ENCODE measurements at regions not wholly inside any gene's neighbourhood (a gene's known extent, or its start where the extent isn't known, plus 50 kb on each side); places are given as distances from the start of the nearest gene placed in this dataset.

DNA sequence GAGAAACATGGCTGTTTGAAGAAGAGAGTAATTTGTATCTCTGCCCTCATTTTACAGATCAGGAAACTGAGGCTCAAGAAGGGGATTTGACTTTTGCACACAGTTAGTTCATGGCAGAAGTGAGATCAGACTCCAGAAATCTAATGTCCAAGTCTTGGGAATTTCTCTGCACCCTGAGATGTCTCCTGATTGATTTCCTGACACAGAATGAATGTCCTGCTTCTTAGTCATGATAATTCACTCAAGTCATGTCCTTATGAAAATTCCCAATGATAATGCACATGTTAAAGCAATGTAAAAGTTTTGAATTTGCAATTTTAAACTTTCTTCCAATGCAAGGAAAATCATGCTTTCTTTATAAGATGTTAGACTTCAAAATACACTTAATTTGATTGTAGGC, 105.9 kb downstream of the ACKR3 start:
- TF ChIP-seq GABPA (IDR thresholded peaks at IDR 0.05; ENCODE audit: low read depth, low read length) (no peak), GABPA (CRISPR knock-in tag; IDR thresholded peaks at IDR 0.05; ENCODE audit: low read depth) (no peak), CHD2 (IDR thresholded peaks at IDR 0.05; ENCODE audit: low read depth, low read length) (no peak), ZNF431 (CRISPR knock-in tag; IDR thresholded peaks at IDR 0.05; ENCODE audit: borderline replicate concordance, low read depth) (no peak), SMC3 (IDR thresholded peaks at IDR 0.05; ENCODE audit: low read length) (no peak), ZNF547 (CRISPR knock-in tag; IDR thresholded peaks at IDR 0.05) (no peak)
- TF ChIP-seq, protein P1, sequence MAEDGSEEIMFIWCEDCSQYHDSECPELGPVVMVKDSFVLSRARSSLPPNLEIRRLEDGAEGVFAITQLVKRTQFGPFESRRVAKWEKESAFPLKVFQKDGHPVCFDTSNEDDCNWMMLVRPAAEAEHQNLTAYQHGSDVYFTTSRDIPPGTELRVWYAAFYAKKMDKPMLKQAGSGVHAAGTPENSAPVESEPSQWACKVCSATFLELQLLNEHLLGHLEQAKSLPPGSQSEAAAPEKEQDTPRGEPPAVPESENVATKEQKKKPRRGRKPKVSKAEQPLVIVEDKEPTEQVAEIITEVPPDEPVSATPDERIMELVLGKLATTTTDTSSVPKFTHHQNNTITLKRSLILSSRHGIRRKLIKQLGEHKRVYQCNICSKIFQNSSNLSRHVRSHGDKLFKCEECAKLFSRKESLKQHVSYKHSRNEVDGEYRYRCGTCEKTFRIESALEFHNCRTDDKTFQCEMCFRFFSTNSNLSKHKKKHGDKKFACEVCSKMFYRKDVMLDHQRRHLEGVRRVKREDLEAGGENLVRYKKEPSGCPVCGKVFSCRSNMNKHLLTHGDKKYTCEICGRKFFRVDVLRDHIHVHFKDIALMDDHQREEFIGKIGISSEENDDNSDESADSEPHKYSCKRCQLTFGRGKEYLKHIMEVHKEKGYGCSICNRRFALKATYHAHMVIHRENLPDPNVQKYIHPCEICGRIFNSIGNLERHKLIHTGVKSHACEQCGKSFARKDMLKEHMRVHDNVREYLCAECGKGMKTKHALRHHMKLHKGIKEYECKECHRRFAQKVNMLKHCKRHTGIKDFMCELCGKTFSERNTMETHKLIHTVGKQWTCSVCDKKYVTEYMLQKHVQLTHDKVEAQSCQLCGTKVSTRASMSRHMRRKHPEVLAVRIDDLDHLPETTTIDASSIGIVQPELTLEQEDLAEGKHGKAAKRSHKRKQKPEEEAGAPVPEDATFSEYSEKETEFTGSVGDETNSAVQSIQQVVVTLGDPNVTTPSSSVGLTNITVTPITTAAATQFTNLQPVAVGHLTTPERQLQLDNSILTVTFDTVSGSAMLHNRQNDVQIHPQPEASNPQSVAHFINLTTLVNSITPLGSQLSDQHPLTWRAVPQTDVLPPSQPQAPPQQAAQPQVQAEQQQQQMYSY (CRISPR knock-in tag; IDR thresholded peaks at IDR 0.05): no peak
- TF ChIP-seq, protein P2, sequence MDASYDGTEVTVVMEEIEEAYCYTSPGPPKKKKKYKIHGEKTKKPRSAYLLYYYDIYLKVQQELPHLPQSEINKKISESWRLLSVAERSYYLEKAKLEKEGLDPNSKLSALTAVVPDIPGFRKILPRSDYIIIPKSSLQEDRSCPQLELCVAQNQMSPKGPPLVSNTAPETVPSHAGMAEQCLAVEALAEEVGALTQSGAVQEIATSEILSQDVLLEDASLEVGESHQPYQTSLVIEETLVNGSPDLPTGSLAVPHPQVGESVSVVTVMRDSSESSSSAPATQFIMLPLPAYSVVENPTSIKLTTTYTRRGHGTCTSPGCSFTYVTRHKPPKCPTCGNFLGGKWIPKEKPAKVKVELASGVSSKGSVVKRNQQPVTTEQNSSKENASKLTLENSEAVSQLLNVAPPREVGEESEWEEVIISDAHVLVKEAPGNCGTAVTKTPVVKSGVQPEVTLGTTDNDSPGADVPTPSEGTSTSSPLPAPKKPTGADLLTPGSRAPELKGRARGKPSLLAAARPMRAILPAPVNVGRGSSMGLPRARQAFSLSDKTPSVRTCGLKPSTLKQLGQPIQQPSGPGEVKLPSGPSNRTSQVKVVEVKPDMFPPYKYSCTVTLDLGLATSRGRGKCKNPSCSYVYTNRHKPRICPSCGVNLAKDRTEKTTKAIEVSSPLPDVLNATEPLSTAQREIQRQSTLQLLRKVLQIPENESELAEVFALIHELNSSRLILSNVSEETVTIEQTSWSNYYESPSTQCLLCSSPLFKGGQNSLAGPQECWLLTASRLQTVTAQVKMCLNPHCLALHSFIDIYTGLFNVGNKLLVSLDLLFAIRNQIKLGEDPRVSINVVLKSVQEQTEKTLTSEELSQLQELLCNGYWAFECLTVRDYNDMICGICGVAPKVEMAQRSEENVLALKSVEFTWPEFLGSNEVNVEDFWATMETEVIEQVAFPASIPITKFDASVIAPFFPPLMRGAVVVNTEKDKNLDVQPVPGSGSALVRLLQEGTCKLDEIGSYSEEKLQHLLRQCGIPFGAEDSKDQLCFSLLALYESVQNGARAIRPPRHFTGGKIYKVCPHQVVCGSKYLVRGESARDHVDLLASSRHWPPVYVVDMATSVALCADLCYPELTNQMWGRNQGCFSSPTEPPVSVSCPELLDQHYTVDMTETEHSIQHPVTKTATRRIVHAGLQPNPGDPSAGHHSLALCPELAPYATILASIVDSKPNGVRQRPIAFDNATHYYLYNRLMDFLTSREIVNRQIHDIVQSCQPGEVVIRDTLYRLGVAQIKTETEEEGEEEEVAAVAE (CRISPR knock-in tag; IDR thresholded peaks at IDR 0.05; ENCODE audit: borderline replicate concordance): no peak
- TF ChIP-seq, protein P3, sequence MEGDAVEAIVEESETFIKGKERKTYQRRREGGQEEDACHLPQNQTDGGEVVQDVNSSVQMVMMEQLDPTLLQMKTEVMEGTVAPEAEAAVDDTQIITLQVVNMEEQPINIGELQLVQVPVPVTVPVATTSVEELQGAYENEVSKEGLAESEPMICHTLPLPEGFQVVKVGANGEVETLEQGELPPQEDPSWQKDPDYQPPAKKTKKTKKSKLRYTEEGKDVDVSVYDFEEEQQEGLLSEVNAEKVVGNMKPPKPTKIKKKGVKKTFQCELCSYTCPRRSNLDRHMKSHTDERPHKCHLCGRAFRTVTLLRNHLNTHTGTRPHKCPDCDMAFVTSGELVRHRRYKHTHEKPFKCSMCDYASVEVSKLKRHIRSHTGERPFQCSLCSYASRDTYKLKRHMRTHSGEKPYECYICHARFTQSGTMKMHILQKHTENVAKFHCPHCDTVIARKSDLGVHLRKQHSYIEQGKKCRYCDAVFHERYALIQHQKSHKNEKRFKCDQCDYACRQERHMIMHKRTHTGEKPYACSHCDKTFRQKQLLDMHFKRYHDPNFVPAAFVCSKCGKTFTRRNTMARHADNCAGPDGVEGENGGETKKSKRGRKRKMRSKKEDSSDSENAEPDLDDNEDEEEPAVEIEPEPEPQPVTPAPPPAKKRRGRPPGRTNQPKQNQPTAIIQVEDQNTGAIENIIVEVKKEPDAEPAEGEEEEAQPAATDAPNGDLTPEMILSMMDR (CRISPR knock-in tag; IDR thresholded peaks at IDR 0.05): no peak

All from HepG2 (cell line).